Thyroid gland (tissue), 4 donors: ENCODE measurements at regions not wholly inside any gene's neighbourhood (a gene's known extent, or its start where the extent isn't known, plus 50 kb on each side); places are given as distances from the start of the nearest gene placed in this dataset.
"Not testable (repeated sequence)": the region's sequence is repeated elsewhere in the genome, so short reads cannot be mapped to it uniquely, and the experiment has no call there.

Source experiments
- DNase-seq, 2 donors: peaks; one replicate each; pipeline ENCODE4 v3.0.0-alpha.2; 2019
- H3K27ac ChIP-seq, 3 donors: fragments of 200-600 bp; sonication (generic); 1 replicate in 2 of 3; 2 replicates in 1 of 3; pipeline ENCODE4 v1.5.1; 2016 to 2019; ENCODE audit warnings: mild to moderate bottlenecking in 1 of 3, moderate library complexity in 1 of 3
- H3K27me3 ChIP-seq: fragments of 200-600 bp; sonication (generic); one replicate; pipeline ENCODE4 v1.5.1; 2019
- H3K36me3 ChIP-seq, 2 donors: fragments of 200-600 bp; sonication (generic); one replicate each; pipeline ENCODE4 v1.5.1; 2016 to 2019
- H3K4me1 ChIP-seq, 2 donors: fragments of 200-600 bp; sonication (generic); one replicate each; pipeline ENCODE4 v1.5.1; 2017 to 2019
- H3K4me3 ChIP-seq, 3 donors: fragments of 200-600 bp; sonication (generic); replicated peaks in 1 of 3; 1 replicate in 2 of 3; 2 replicates in 1 of 3; pipeline ENCODE4 v1.5.1; 2016; ENCODE audit warnings: mild to moderate bottlenecking in 1 of 3
- H3K9me3 ChIP-seq: fragments of 200-600 bp; sonication (generic); one replicate; pipeline ENCODE4 v1.5.1; 2017
- CTCF ChIP-seq, 6 experiments: fragments of 200-600 bp in 3 of 6; fragments of 450-650 bp in 3 of 6; sonication (generic) in 3 of 6; IDR thresholded peaks; one replicate each; pipeline ENCODE4 v1.5.1; 2016 to 2019; ENCODE audit warnings: antibody characterized with exemption in 6 of 6, mild to moderate bottlenecking in 2 of 6, inconsistent platforms in 1 of 6, moderate library complexity in 1 of 6
- POLR2A ChIP-seq, 2 donors: fragments of 450-650 bp; IDR thresholded peaks; one replicate each; pipeline ENCODE4 v1.6.1; 2017; ENCODE audit warnings: antibody characterized with exemption in 2 of 2, mild to moderate bottlenecking in 2 of 2, moderate library complexity in 1 of 2
- WGBS, 2 donors: methylation state at CpG; one replicate each; pipeline ENCODE4 v1.1.5; 2017; 5-methylcytosine and 5-hydroxymethylcytosine counted together
- intact Hi-C: fragments of 100-400 bp; cut with DNase I; formaldehyde crosslinking; loops from one replicate; pipeline ENCODE4 v1.15.1; 2023

GRCh38 chr12:87200289-87200979 lies 828.8 kb downstream of the C12orf50 start:
- Histone ChIP-seq H3K4me1 (no peaks in the 10 kb centered on the region), H3K27me3 (no peaks in the 10 kb centered on the region), H3K9me3 (no peaks in the 10 kb centered on the region), H3K27ac (no peak overlapping the region), H3K4me3 (no peak overlapping the region), H3K36me3 (no peaks in the 10 kb centered on the region)
- no peak for DNase-seq
- intact Hi-C loops, result no loop called here
- TF ChIP-seq CTCF (IDR thresholded peaks at IDR 0.05), result no peak
- TF ChIP-seq POLR2A (IDR thresholded peaks at IDR 0.05), result no peak
- 65 to 73% methylated on average over 1 of the region's 1 CpG for WGBS, 2 donors

- intact Hi-C loops, result no loop called here
- WGBS, 2 donors, result 89 to 93% methylated on average over 1 of the region's 1 CpG
- H3K27me3 ChIP-seq, result no peaks in the 10 kb centered on the region
- DNase-seq, result no peak
- no peaks in the 10 kb centered on the region for H3K9me3 ChIP-seq
- no peak for TF ChIP-seq POLR2A (IDR thresholded peaks at IDR 0.05)
- TF ChIP-seq CTCF (IDR thresholded peaks at IDR 0.05), result no peak
- no peak overlapping the region for H3K4me3 ChIP-seq
- no peaks in the 10 kb centered on the region for H3K4me1 ChIP-seq
- no peak overlapping the region for H3K27ac ChIP-seq
- no peaks in the 10 kb centered on the region for H3K36me3 ChIP-seq
Measured at GRCh38 chr12:87198181-87198580, 831.0 kb downstream of the C12orf50 start.

- Histone ChIP-seq H3K27me3 (no peaks in the 10 kb centered on the region), H3K4me3 (no peak overlapping the region), H3K27ac (no peak overlapping the region), H3K36me3 (no peaks in the 10 kb centered on the region), H3K9me3 (no peaks in the 10 kb centered on the region), H3K4me1 (no peaks in the 10 kb centered on the region)
- DNase-seq, result no peak
- intact Hi-C loops, result no loop called here
- 79 to 83% methylated on average over 2 of the region's 2 CpGs for WGBS, 2 donors
- TF ChIP-seq POLR2A (IDR thresholded peaks at IDR 0.05) (no peak), CTCF (IDR thresholded peaks at IDR 0.05) (no peak)
Measured at GRCh38 chr12:87196321-87196720, 832.9 kb downstream of the C12orf50 start.

- H3K27ac ChIP-seq, H3K4me3 ChIP-seq, DNase-seq, H3K4me1 ChIP-seq, H3K27me3 ChIP-seq, H3K9me3 ChIP-seq, H3K36me3 ChIP-seq, intact Hi-C loops: not testable (repeated sequence)
Measured at GRCh38 chr12:87194389-87194788, 834.8 kb downstream of the C12orf50 start.

- WGBS, 2 donors, result 89 to 91% methylated on average over 5 of the region's 5 CpGs
- Histone ChIP-seq H3K9me3 (no peaks in the 10 kb centered on the region), H3K4me1 (no peaks in the 10 kb centered on the region), H3K4me3 (no peak overlapping the region), H3K27me3 (no peaks in the 10 kb centered on the region), H3K27ac (no peak overlapping the region), H3K36me3 (no peaks in the 10 kb centered on the region)
- intact Hi-C loops, result no loop called here
- no peak for DNase-seq
- TF ChIP-seq POLR2A (IDR thresholded peaks at IDR 0.05), result no peak
- no peak for TF ChIP-seq CTCF (IDR thresholded peaks at IDR 0.05)
Measured at GRCh38 chr12:87185367-87185766, 843.8 kb downstream of the C12orf50 start.
